Stimulated activated effector memory CD8-positive, alpha-beta T cell treated with anti-CD3 and anti-CD28 coated beads, Interleukin-12 subunit alpha, Interleukin-12 subunit beta, amount 100 ng/mL, for 72 hours (primary cell): ENCODE measurements at regions not wholly inside any gene's neighbourhood (a gene's known extent, or its start where the extent isn't known, plus 50 kb on each side); places are given as distances from the start of the nearest gene placed in this dataset.
A peak's percentile ranks its signal among the peaks of the same experiment; 100 is the strongest.

ENCODE experiments used
- ATAC-seq: fragments of 150-1000 bp; cut with Tn5 transposase; 2 replicates; pipeline ENCODE4 v1.10.0; 2021
- DNase-seq, 2 donors: peaks; one replicate each; pipeline ENCODE4 v3.0.0; 2021 to 2022; ENCODE audit warnings: low spot score in 2 of 2
- H3K27ac Mint-ChIP-seq: one replicate; pipeline ENCODE4 v1.8.0; 2022; ENCODE audit warnings: mild to moderate bottlenecking, mixed read lengths
- H3K36me3 Mint-ChIP-seq: one replicate; pipeline ENCODE4 v1.8.0; 2022; ENCODE audit warnings: mild to moderate bottlenecking, mixed read lengths
- H3K4me1 Mint-ChIP-seq: one replicate; pipeline ENCODE4 v1.8.0; 2022; ENCODE audit warnings: mixed read lengths
- H3K4me3 Mint-ChIP-seq: one replicate; pipeline ENCODE4 v1.8.0; 2022; ENCODE audit warnings: mild to moderate bottlenecking, mixed read lengths
- H3K9me3 Mint-ChIP-seq: one replicate; pipeline ENCODE4 v1.8.0; 2022; ENCODE audit warnings: mixed read lengths

GRCh38 chr9:87267251-87268070, 230.2 kb upstream of the DAPK1 start:
- no peak overlapping the region for H3K4me3 Mint-ChIP-seq
- no peaks in the 10 kb centered on the region for H3K36me3 Mint-ChIP-seq
- DNase-seq (no peak), ATAC-seq (no peak)
- H3K4me1 Mint-ChIP-seq = peaks cover 20% of the 10 kb centered on the region
- no peak overlapping the region for H3K27ac Mint-ChIP-seq
- H3K9me3 Mint-ChIP-seq = no peaks in the 10 kb centered on the region

GRCh38 chr9:87269296-87270176, 228.1 kb upstream of the DAPK1 start:
- H3K27ac Mint-ChIP-seq = no peak overlapping the region
- ATAC-seq (no peak), DNase-seq (no peak)
- no peaks in the 10 kb centered on the region for H3K9me3 Mint-ChIP-seq
- H3K4me1 Mint-ChIP-seq = peaks cover 22% of the 10 kb centered on the region
- H3K4me3 Mint-ChIP-seq = no peak overlapping the region
- no peaks in the 10 kb centered on the region for H3K36me3 Mint-ChIP-seq

GRCh38 chr9:87270221-87270847, 227.3 kb upstream of the DAPK1 start:
- Mint-ChIP-seq H3K9me3 (no peaks in the 10 kb centered on the region), H3K36me3 (no peaks in the 10 kb centered on the region), H3K4me1 (peaks cover 26% of the 10 kb centered on the region), H3K4me3 (no peak overlapping the region), H3K27ac (no peak overlapping the region)
- DNase-seq (no peak), ATAC-seq (peak; percentile 45)

- Mint-ChIP-seq H3K4me1 (peaks cover 31% of the 10 kb centered on the region), H3K27ac (no peak overlapping the region), H3K36me3 (no peaks in the 10 kb centered on the region), H3K4me3 (no peak overlapping the region), H3K9me3 (no peaks in the 10 kb centered on the region)
- DNase-seq (no peak), ATAC-seq (no peak)
Observed at GRCh38 chr9:87270848-87271234, 226.8 kb upstream of the DAPK1 start.

- no peak for DNase-seq
- H3K27ac Mint-ChIP-seq = no peak overlapping the region
- ATAC-seq = no peak
- no peak overlapping the region for H3K4me3 Mint-ChIP-seq
- H3K9me3 Mint-ChIP-seq = no peaks in the 10 kb centered on the region
- no peaks in the 10 kb centered on the region for H3K36me3 Mint-ChIP-seq
- H3K4me1 Mint-ChIP-seq = peaks cover 38% of the 10 kb centered on the region
Observed at GRCh38 chr9:87271696-87272477, 225.8 kb upstream of the DAPK1 start.

GRCh38 chr9:87275047-87275725, 222.5 kb upstream of the DAPK1 start:
- no peaks in the 10 kb centered on the region for H3K9me3 Mint-ChIP-seq
- H3K36me3 Mint-ChIP-seq = no peaks in the 10 kb centered on the region
- peaks cover 55% of the 10 kb centered on the region for H3K4me1 Mint-ChIP-seq
- H3K4me3 Mint-ChIP-seq = no peak overlapping the region
- H3K27ac Mint-ChIP-seq = no peak overlapping the region
- DNase-seq = no peak
- no peak for ATAC-seq

GRCh38 chr9:87276327-87276841, 221.3 kb upstream of the DAPK1 start:
- no peak for DNase-seq

GRCh38 chr9:87276851-87277261, 220.8 kb upstream of the DAPK1 start:
- Mint-ChIP-seq H3K36me3 (no peaks in the 10 kb centered on the region), H3K27ac (peak overlapping the region; percentile 29), H3K4me1 (peaks cover 41% of the 10 kb centered on the region), H3K4me3 (peak overlapping the region; percentile 50), H3K9me3 (no peaks in the 10 kb centered on the region)
- peak in 1 of 2 donors; percentile 56 for DNase-seq
- peak; percentile 81 for ATAC-seq

More at GRCh38 chr9:87276327-87276841, 221.3 kb upstream of the DAPK1 start:
- no peak overlapping the region for H3K27ac Mint-ChIP-seq
- H3K36me3 Mint-ChIP-seq = no peaks in the 10 kb centered on the region
- ATAC-seq = peak; percentile 82
- no peaks in the 10 kb centered on the region for H3K9me3 Mint-ChIP-seq
- peak overlapping the region; percentile 50 for H3K4me3 Mint-ChIP-seq
- H3K4me1 Mint-ChIP-seq = peaks cover 46% of the 10 kb centered on the region

- H3K4me1 Mint-ChIP-seq = peaks cover 36% of the 10 kb centered on the region
- H3K4me3 Mint-ChIP-seq = peak overlapping the region; percentile 50
- H3K36me3 Mint-ChIP-seq = no peaks in the 10 kb centered on the region
- DNase-seq (no peak), ATAC-seq (no peak)
- peak overlapping the region; percentile 29 for H3K27ac Mint-ChIP-seq
- H3K9me3 Mint-ChIP-seq = no peaks in the 10 kb centered on the region
Observed at GRCh38 chr9:87277346-87277745, 220.3 kb upstream of the DAPK1 start.

GRCh38 chr9:87278971-87279733, 218.5 kb upstream of the DAPK1 start:
- ATAC-seq = no peak
- no peak for DNase-seq
- Mint-ChIP-seq H3K4me3 (no peak overlapping the region), H3K4me1 (peaks cover 33% of the 10 kb centered on the region), H3K36me3 (no peaks in the 10 kb centered on the region), H3K27ac (no peak overlapping the region), H3K9me3 (no peaks in the 10 kb centered on the region)

GRCh38 chr9:87280421-87280820, 217.2 kb upstream of the DAPK1 start:
- Mint-ChIP-seq H3K9me3 (no peaks in the 10 kb centered on the region), H3K4me3 (no peak overlapping the region), H3K27ac (no peak overlapping the region), H3K36me3 (no peaks in the 10 kb centered on the region), H3K4me1 (peaks cover 28% of the 10 kb centered on the region)
- no peak for ATAC-seq
- DNase-seq = no peak

GRCh38 chr9:87282538-87282937, 215.1 kb upstream of the DAPK1 start:
- Mint-ChIP-seq H3K9me3 (no peaks in the 10 kb centered on the region), H3K36me3 (no peaks in the 10 kb centered on the region), H3K4me3 (no peak overlapping the region), H3K27ac (no peak overlapping the region), H3K4me1 (peaks cover 10% of the 10 kb centered on the region)
- ATAC-seq (no peak), DNase-seq (no peak)

GRCh38 chr9:87283585-87283984, 214.1 kb upstream of the DAPK1 start:
- Mint-ChIP-seq H3K27ac (no peak overlapping the region), H3K4me1 (no peaks in the 10 kb centered on the region), H3K4me3 (no peak overlapping the region), H3K9me3 (no peaks in the 10 kb centered on the region), H3K36me3 (no peaks in the 10 kb centered on the region)
- DNase-seq (no peak), ATAC-seq (no peak)
